ENCODE measurements at regions not wholly inside any gene's neighbourhood (a gene's known extent, or its start where the extent isn't known, plus 50 kb on each side); places are given as distances from the start of the nearest gene placed in this dataset.

DNA sequence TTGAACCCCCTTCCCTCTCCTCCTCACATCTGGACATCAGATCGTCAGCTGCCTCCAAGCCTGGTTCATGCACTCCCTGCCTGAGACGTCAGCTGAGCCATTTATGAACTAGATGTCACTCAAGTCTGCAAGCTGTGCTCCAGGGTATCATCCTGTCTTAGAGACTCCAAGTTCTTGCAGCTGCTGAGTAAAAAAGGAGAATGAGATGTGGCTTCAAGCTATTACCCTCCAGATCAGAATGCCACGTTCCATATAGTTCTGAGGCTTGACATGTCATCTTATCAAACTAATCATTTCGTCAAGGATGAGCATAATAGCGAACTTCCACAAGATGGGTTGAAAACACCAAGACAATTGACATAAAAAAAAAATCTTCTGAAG lies 766.3 kb downstream of the TBL1XR1 start:
- Histone ChIP-seq H3K27me3 (ENCODE audit: insufficient read depth, low read length) (no peaks in the 10 kb centered on the region; the same call in 1 of the 2 replicates), H2BK120ac (ENCODE audit: low read depth, low read length, poor library complexity, severe bottlenecking) (no peak overlapping the region), H3K9ac (ENCODE audit: extremely low read depth, insufficient read length, low read length) (no peak overlapping the region), H3K18ac (ENCODE audit: insufficient read length, low read depth, low read length) (no peak overlapping the region), H3K23ac (ENCODE audit: insufficient read length, low read depth, low read length) (no peak overlapping the region), H2BK5ac (ENCODE audit: insufficient read length, low read length) (peak overlapping the region; percentile 59), H3K14ac (ENCODE audit: insufficient read depth, low read length) (no peak overlapping the region), H3K79me1 (ENCODE audit: insufficient read depth, low read depth, low read length, poor library complexity, severe bottlenecking) (no peaks in the 10 kb centered on the region), H4K91ac (ENCODE audit: insufficient read length, low read depth, low read length) (no peak overlapping the region), H4K5ac (ENCODE audit: insufficient read length, low read depth, low read length) (no peak overlapping the region), H3K56ac (ENCODE audit: insufficient read length, low read depth, low read length) (no peak overlapping the region), H2BK15ac (ENCODE audit: low read depth, low read length) (no peak overlapping the region), H3K4ac (ENCODE audit: low read depth, low read length) (no peak overlapping the region), H3K4me2 (ENCODE audit: insufficient read depth, insufficient read length, low read length) (no peak overlapping the region), H3K9me3 (ENCODE audit: control insufficient read depth, low read depth, low read length) (no peaks in the 10 kb centered on the region), H3K79me2 (ENCODE audit: insufficient read depth, low read length) (no peaks in the 10 kb centered on the region), H3K23me2 (ENCODE audit: insufficient read length, low read depth, low read length, poor library complexity, severe bottlenecking) (no peaks in the 10 kb centered on the region), H3T11ph (ENCODE audit: low read length) (no peak overlapping the region), H4K20me1 (ENCODE audit: control insufficient read depth, insufficient read depth, insufficient read length) (no peaks in the 10 kb centered on the region), H2AFZ (ENCODE audit: low read length) (no peak overlapping the region), H2BK20ac (ENCODE audit: low read depth, low read length, poor library complexity, severe bottlenecking) (no peak overlapping the region), H2BK12ac (ENCODE audit: insufficient read length, low read depth, low read length) (no peak overlapping the region), H3K27ac (ENCODE audit: insufficient read length, low read depth, low read length) (no peak overlapping the region), H4K8ac (replicated peaks; ENCODE audit: insufficient read length, low read depth, low read length) (no peak overlapping the region), H2AK5ac (ENCODE audit: insufficient read length, low read length) (peak overlapping the region; percentile 59), H3K4me1 (ENCODE audit: insufficient read depth, low read length) (no peaks in the 10 kb centered on the region; the same call in 1 of the 2 replicates)
- H3K4me3 Mint-ChIP-seq, result no peak overlapping the region
- H3K27ac Mint-ChIP-seq, result no peak overlapping the region
- no peaks in the 10 kb centered on the region for H3K27me3 Mint-ChIP-seq (ENCODE audit: low read depth)
- no peak for DNase-seq
- H3K36me3 Mint-ChIP-seq (ENCODE audit: insufficient read depth in 1 of 3, low read depth in 3 of 3), result no peaks in the 10 kb centered on the region; a peak in 2 of 7 replicates
- no peaks in the 10 kb centered on the region for H3K9me3 Mint-ChIP-seq
- H3K4me1 Mint-ChIP-seq, result peaks cover 24 to 26% of the 10 kb centered on the region in 2 experiments
- WGBS (ENCODE audit: extremely low coverage, insufficient read length, low lambda C conversion rate), result no CpG with 5 or more reads among the region's 5 CpGs
- TF ChIP-seq, protein P1, sequence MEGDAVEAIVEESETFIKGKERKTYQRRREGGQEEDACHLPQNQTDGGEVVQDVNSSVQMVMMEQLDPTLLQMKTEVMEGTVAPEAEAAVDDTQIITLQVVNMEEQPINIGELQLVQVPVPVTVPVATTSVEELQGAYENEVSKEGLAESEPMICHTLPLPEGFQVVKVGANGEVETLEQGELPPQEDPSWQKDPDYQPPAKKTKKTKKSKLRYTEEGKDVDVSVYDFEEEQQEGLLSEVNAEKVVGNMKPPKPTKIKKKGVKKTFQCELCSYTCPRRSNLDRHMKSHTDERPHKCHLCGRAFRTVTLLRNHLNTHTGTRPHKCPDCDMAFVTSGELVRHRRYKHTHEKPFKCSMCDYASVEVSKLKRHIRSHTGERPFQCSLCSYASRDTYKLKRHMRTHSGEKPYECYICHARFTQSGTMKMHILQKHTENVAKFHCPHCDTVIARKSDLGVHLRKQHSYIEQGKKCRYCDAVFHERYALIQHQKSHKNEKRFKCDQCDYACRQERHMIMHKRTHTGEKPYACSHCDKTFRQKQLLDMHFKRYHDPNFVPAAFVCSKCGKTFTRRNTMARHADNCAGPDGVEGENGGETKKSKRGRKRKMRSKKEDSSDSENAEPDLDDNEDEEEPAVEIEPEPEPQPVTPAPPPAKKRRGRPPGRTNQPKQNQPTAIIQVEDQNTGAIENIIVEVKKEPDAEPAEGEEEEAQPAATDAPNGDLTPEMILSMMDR (conservative IDR thresholded peaks at IDR 0.05), result no peak

Measured in H9 (cell line).